ENCODE measurements at regions not wholly inside any gene's neighbourhood (a gene's known extent, or its start where the extent isn't known, plus 50 kb on each side); places are given as distances from the start of the nearest gene placed in this dataset.

GRCh38 chr2:14189929-14190328 lies 442.6 kb upstream of the LRATD1 start:
- Histone ChIP-seq H3K27ac (ENCODE audit: low read depth, low read length) (no peak overlapping the region), H3K79me2 (ENCODE audit: insufficient read depth, low read length) (no peaks in the 10 kb centered on the region), H4K20me1 (ENCODE audit: insufficient read depth, low read length) (no peaks in the 10 kb centered on the region), H3K4me2 (ENCODE audit: insufficient read depth, low read length) (no peak overlapping the region), H3K4me3 (ENCODE audit: insufficient read depth, low read length) (no peak overlapping the region), H3K36me3 (ENCODE audit: insufficient read depth, low read length) (no peaks in the 10 kb centered on the region), H3K9me3 (ENCODE audit: low read depth, low read length) (peaks cover 2% of the 10 kb centered on the region), H3K4me1 (ENCODE audit: insufficient read depth, low read length) (no peaks in the 10 kb centered on the region), H3K27me3 (ENCODE audit: insufficient read depth, low read length) (no peaks in the 10 kb centered on the region), H2AFZ (ENCODE audit: low read length) (no peak overlapping the region)
- no peak for TF ChIP-seq CTCF (IDR thresholded peaks at IDR 0.05; ENCODE audit: extremely low read depth, low read depth, low read length)
- no peak for DNase-seq (ENCODE audit: insufficient read length, low spot score, missing footprints)

- no peaks in the 10 kb centered on the region for H3K27me3 ChIP-seq (ENCODE audit: insufficient read depth, low read length)
- DNase-seq (ENCODE audit: insufficient read length, low spot score, missing footprints), result no peak
- TF ChIP-seq CTCF (IDR thresholded peaks at IDR 0.05; ENCODE audit: extremely low read depth, low read depth, low read length), result no peak
These were observed 438.3 kb upstream of the LRATD1 start for GRCh38 chr2:14194233-14194632.

GRCh38 chr2:14197293-14197692 lies 435.2 kb upstream of the LRATD1 start:
- no peak overlapping the region for H2AFZ ChIP-seq (ENCODE audit: low read length)
- no peaks in the 10 kb centered on the region for H3K4me1 ChIP-seq (ENCODE audit: insufficient read depth, low read length)
- H3K4me3 ChIP-seq (ENCODE audit: insufficient read depth, low read length), result no peak overlapping the region
- no peaks in the 10 kb centered on the region for H3K79me2 ChIP-seq (ENCODE audit: insufficient read depth, low read length)
- H3K4me2 ChIP-seq (ENCODE audit: insufficient read depth, low read length), result no peak overlapping the region
- H3K27ac ChIP-seq (ENCODE audit: low read depth, low read length), result no peak overlapping the region
- no peak for DNase-seq (ENCODE audit: insufficient read length, low spot score, missing footprints)
- no peaks in the 10 kb centered on the region for H3K27me3 ChIP-seq (ENCODE audit: insufficient read depth, low read length)
- TF ChIP-seq CTCF (IDR thresholded peaks at IDR 0.05; ENCODE audit: extremely low read depth, low read depth, low read length), result no peak
- H3K36me3 ChIP-seq (ENCODE audit: insufficient read depth, low read length), result no peaks in the 10 kb centered on the region
- H4K20me1 ChIP-seq (ENCODE audit: insufficient read depth, low read length), result no peaks in the 10 kb centered on the region
- H3K9me3 ChIP-seq (ENCODE audit: low read depth, low read length), result peaks cover 2% of the 10 kb centered on the region

More at GRCh38 chr2:14194233-14194632, 438.3 kb upstream of the LRATD1 start:
- Histone ChIP-seq H3K27ac (ENCODE audit: low read depth, low read length) (no peak overlapping the region), H3K4me1 (ENCODE audit: insufficient read depth, low read length) (no peaks in the 10 kb centered on the region), H3K79me2 (ENCODE audit: insufficient read depth, low read length) (no peaks in the 10 kb centered on the region), H3K36me3 (ENCODE audit: insufficient read depth, low read length) (no peaks in the 10 kb centered on the region), H4K20me1 (ENCODE audit: insufficient read depth, low read length) (no peaks in the 10 kb centered on the region), H3K4me3 (ENCODE audit: insufficient read depth, low read length) (no peak overlapping the region), H3K4me2 (ENCODE audit: insufficient read depth, low read length) (no peak overlapping the region), H2AFZ (ENCODE audit: low read length) (no peak overlapping the region), H3K9me3 (ENCODE audit: low read depth, low read length) (peaks cover 2% of the 10 kb centered on the region)

- DNase-seq (ENCODE audit: insufficient read length, low spot score, missing footprints), result no peak
- Histone ChIP-seq H3K9me3 (ENCODE audit: low read depth, low read length) (no peaks in the 10 kb centered on the region), H3K4me3 (ENCODE audit: insufficient read depth, low read length) (no peak overlapping the region), H3K27ac (ENCODE audit: low read depth, low read length) (no peak overlapping the region), H3K27me3 (ENCODE audit: insufficient read depth, low read length) (no peaks in the 10 kb centered on the region), H2AFZ (ENCODE audit: low read length) (no peak overlapping the region), H3K36me3 (ENCODE audit: insufficient read depth, low read length) (no peaks in the 10 kb centered on the region), H3K4me1 (ENCODE audit: insufficient read depth, low read length) (no peaks in the 10 kb centered on the region), H3K4me2 (ENCODE audit: insufficient read depth, low read length) (no peak overlapping the region), H3K79me2 (ENCODE audit: insufficient read depth, low read length) (no peaks in the 10 kb centered on the region), H4K20me1 (ENCODE audit: insufficient read depth, low read length) (no peaks in the 10 kb centered on the region)
- no peak for TF ChIP-seq CTCF (IDR thresholded peaks at IDR 0.05; ENCODE audit: extremely low read depth, low read depth, low read length)
These were observed 433.5 kb upstream of the LRATD1 start for GRCh38 chr2:14199040-14199439.
